Ovary (tissue), 7 donors: ENCODE measurements at regions not wholly inside any gene's neighbourhood (a gene's known extent, or its start where the extent isn't known, plus 50 kb on each side); places are given as distances from the start of the nearest gene placed in this dataset.
"Not testable (repeated sequence)": the region's sequence is repeated elsewhere in the genome, so short reads cannot be mapped to it uniquely, and the experiment has no call there.

Experiments used
- DNase-seq, 5 donors: peaks; one replicate each; pipeline ENCODE4 v3.0.0-alpha.2; 2019 to 2020
- H3K27ac ChIP-seq, 2 donors: fragments of 200-600 bp; one replicate each; pipeline versions ENCODE4 v1.5.1 to v1.8.0; 2019 to 2022
- H3K27me3 ChIP-seq: fragments of 200-600 bp; one replicate; pipeline ENCODE4 v1.8.0; 2022
- H3K36me3 ChIP-seq: fragments of 200-600 bp; sonication (generic); one replicate; pipeline ENCODE4 v1.5.1; 2019
- H3K4me1 ChIP-seq: one replicate; pipeline ENCODE4 v1.8.1; 2013; ENCODE audit warnings: mild to moderate bottlenecking, moderate library complexity; ENCODE audit not compliant: insufficient read depth
- H3K4me3 ChIP-seq: fragments of 200-600 bp; sonication (generic); one replicate; pipeline ENCODE4 v1.5.1; 2017
- H3K9me3 ChIP-seq, 2 donors: fragments of 200-600 bp in 1 of 2; sonication (generic) in 1 of 2; one replicate each; pipeline versions ENCODE4 v1.5.1 to v1.8.1; 2013 to 2019; ENCODE audit warnings: mild to moderate bottlenecking in 1 of 2, moderate library complexity in 1 of 2
- CTCF ChIP-seq, 3 donors: fragments of 450-650 bp in 2 of 3; fragments of 200-600 bp in 1 of 3; IDR thresholded peaks; one replicate each; pipeline versions ENCODE4 v1.5.1 to v1.8.0; 2016 to 2022; ENCODE audit warnings: antibody characterized with exemption in 3 of 3, mild to moderate bottlenecking in 1 of 3
- EP300 ChIP-seq: sonication (generic); formaldehyde crosslinking; IDR thresholded peaks from one replicate; pipeline ENCODE4 v1.6.1; 2017; ENCODE audit warnings: antibody characterized with exemption
- POLR2A ChIP-seq: fragments of 450-650 bp; IDR thresholded peaks from one replicate; pipeline ENCODE4 v1.6.1; 2017; ENCODE audit warnings: antibody characterized with exemption, mild to moderate bottlenecking, moderate library complexity
- WGBS, 3 donors: extraction: QIAGEN DNeasy Blood & Tissue Kit in 1 of 3; methylation state at CpG; one replicate each; pipeline versions ENCODE4 v1.1.5 to v1.1.7; 2013 to 2017; 5-methylcytosine and 5-hydroxymethylcytosine counted together
- intact Hi-C, 4 donors: fragments of 100-400 bp; cut with DNase I; formaldehyde crosslinking; loops; one replicate each; pipeline versions ENCODE4 v1.11.0 to v1.15.1; 2022 to 2023
- donor health status: DM: no; HTN: no; CAD: no; lungs with moderate emphysema.
- donor health status: DM: no; HTN: no; CAD: no.
- donor health status: Bipolar disorder and iron deficiency.
- donor health status: DM: no; HTN: no; CAD: no.
- donor health status: DM: yes; HTN: yes; CAD: no.

- no peak overlapping the region for H3K27ac ChIP-seq
- H3K36me3 ChIP-seq: no peaks in the 10 kb centered on the region
- WGBS, 3 donors: 21 to 25% (median 22%) methylated on average over 3 of the region's 3 CpGs
- H3K4me1 ChIP-seq: no peaks in the 10 kb centered on the region
- no peak for TF ChIP-seq CTCF (IDR thresholded peaks at IDR 0.05)
- no peaks in the 10 kb centered on the region for H3K27me3 ChIP-seq
- no peaks in the 10 kb centered on the region for H3K9me3 ChIP-seq
- no peak overlapping the region for H3K4me3 ChIP-seq
- DNase-seq: no peak
- intact Hi-C loops: no loop called here
Observed at GRCh38 chr2:192978395-192978794, 783.7 kb upstream of the TMEFF2 start.

GRCh38 chr2:192971981-192972380 lies 777.2 kb upstream of the TMEFF2 start:
- Histone ChIP-seq H3K4me3 (no peak overlapping the region), H3K9me3 (no peaks in the 10 kb centered on the region), H3K27ac (no peak overlapping the region), H3K36me3 (no peaks in the 10 kb centered on the region), H3K4me1 (no peaks in the 10 kb centered on the region), H3K27me3 (no peaks in the 10 kb centered on the region)
- no peak for DNase-seq
- intact Hi-C loops: no loop called here
- TF ChIP-seq EP300 (no peak), POLR2A (no peak), CTCF (IDR thresholded peaks at IDR 0.05) (no peak)
- 50 to 67% (median 62%) methylated on average over 3 of the region's 3 CpGs for WGBS, 3 donors

- no peaks in the 10 kb centered on the region for H3K36me3 ChIP-seq
- no peaks in the 10 kb centered on the region for H3K4me1 ChIP-seq
- 27 to 32% (median 28%) methylated on average over 2 of the region's 2 CpGs for WGBS, 3 donors
- intact Hi-C loops: no loop called here
- H3K4me3 ChIP-seq: no peak overlapping the region
- TF ChIP-seq CTCF (IDR thresholded peaks at IDR 0.05): no peak
- H3K9me3 ChIP-seq: no peaks in the 10 kb centered on the region
- no peak overlapping the region for H3K27ac ChIP-seq
- no peak for DNase-seq
- H3K27me3 ChIP-seq: no peaks in the 10 kb centered on the region
Observed at GRCh38 chr2:192969055-192969454, 774.3 kb upstream of the TMEFF2 start.

GRCh38 chr2:192960945-192961344 lies 766.2 kb upstream of the TMEFF2 start:
- DNase-seq: no peak
- intact Hi-C loops: no loop called here
- H3K9me3 ChIP-seq: no peaks in the 10 kb centered on the region
- no peaks in the 10 kb centered on the region for H3K36me3 ChIP-seq
- H3K4me1 ChIP-seq: no peaks in the 10 kb centered on the region
- 70 to 83% (median 73%) methylated on average over 3 of the region's 3 CpGs for WGBS, 3 donors
- no peak overlapping the region for H3K4me3 ChIP-seq
- no peak for TF ChIP-seq CTCF (IDR thresholded peaks at IDR 0.05)
- no peak for TF ChIP-seq POLR2A
- no peak for TF ChIP-seq EP300
- H3K27me3 ChIP-seq: no peaks in the 10 kb centered on the region
- no peak overlapping the region for H3K27ac ChIP-seq

GRCh38 chr2:192958615-192959014 lies 763.9 kb upstream of the TMEFF2 start:
- H3K4me1 ChIP-seq, intact Hi-C loops, H3K27me3 ChIP-seq, DNase-seq, H3K36me3 ChIP-seq, H3K9me3 ChIP-seq, H3K4me3 ChIP-seq, H3K27ac ChIP-seq: not testable (repeated sequence)
- 81 to 84% (median 82%) methylated on average over 7 of the region's 7 CpGs for WGBS, 3 donors
